GM06990 (cell line): ENCODE measurements at regions not wholly inside any gene's neighbourhood (a gene's known extent, or its start where the extent isn't known, plus 50 kb on each side); places are given as distances from the start of the nearest gene placed in this dataset.

Experiments used
- DNase-seq: peaks from one replicate; pipeline ENCODE4 v3.0.0-alpha.2; 2011; ENCODE audit not compliant: insufficient read length; ENCODE audit errors: extremely low read depth
- H3K27me3 ChIP-seq: replicated peaks from 2 replicates; pipeline ENCODE4 v1.6.0; 2011; ENCODE audit warnings: low read length; ENCODE audit not compliant: control insufficient read depth, insufficient read depth
- H3K36me3 ChIP-seq: 2 replicates; pipeline ENCODE4 v1.5.1; 2011; ENCODE audit warnings: low read length; ENCODE audit not compliant: control insufficient read depth, insufficient read depth
- H3K4me3 ChIP-seq: replicated peaks from 2 replicates; pipeline ENCODE4 v1.5.1; 2011; ENCODE audit warnings: low read depth, mild to moderate bottlenecking, control low read depth, low read length
- CTCF ChIP-seq: IDR thresholded peaks from 2 replicates; pipeline ENCODE4 v1.5.1; 2011; ENCODE audit warnings: low read length, control low read depth, mild to moderate bottlenecking, inconsistent platforms; ENCODE audit not compliant: insufficient read depth, poor library complexity, severe bottlenecking

- DNase-seq, result no peak
- Histone ChIP-seq H3K27me3 (no peaks in the 10 kb centered on the region), H3K4me3 (no peak overlapping the region), H3K36me3 (no peaks in the 10 kb centered on the region)
- TF ChIP-seq CTCF, result no peak
Measured at GRCh38 chr6:14905201-14905600, 340.7 kb upstream of the JARID2 start.

- no peak for DNase-seq
- no peak for TF ChIP-seq CTCF
- no peaks in the 10 kb centered on the region for H3K27me3 ChIP-seq
- no peaks in the 10 kb centered on the region for H3K36me3 ChIP-seq
- no peak overlapping the region for H3K4me3 ChIP-seq
Measured at GRCh38 chr6:14906621-14907020, 339.2 kb upstream of the JARID2 start.

- no peak for TF ChIP-seq CTCF
- Histone ChIP-seq H3K27me3 (no peaks in the 10 kb centered on the region), H3K36me3 (no peaks in the 10 kb centered on the region), H3K4me3 (no peak overlapping the region)
- DNase-seq, result peak; percentile 71
Measured at GRCh38 chr6:14910692-14911547, 334.9 kb upstream of the JARID2 start.

- no peak overlapping the region for H3K4me3 ChIP-seq
- TF ChIP-seq CTCF, result no peak
- no peaks in the 10 kb centered on the region for H3K27me3 ChIP-seq
- no peaks in the 10 kb centered on the region for H3K36me3 ChIP-seq
- no peak for DNase-seq
Measured at GRCh38 chr6:14912226-14912625, 333.6 kb upstream of the JARID2 start.

GRCh38 chr6:14912706-14913105 is 333.2 kb upstream of the JARID2 start:
- Histone ChIP-seq H3K36me3 (no peaks in the 10 kb centered on the region), H3K4me3 (no peak overlapping the region), H3K27me3 (no peaks in the 10 kb centered on the region)
- TF ChIP-seq CTCF, result no peak
- DNase-seq, result no peak

- no peak for TF ChIP-seq CTCF
- Histone ChIP-seq H3K36me3 (no peaks in the 10 kb centered on the region), H3K4me3 (no peak overlapping the region), H3K27me3 (no peaks in the 10 kb centered on the region)
- no peak for DNase-seq
Measured at GRCh38 chr6:14913931-14914330, 331.9 kb upstream of the JARID2 start.
